ENCODE measurements at regions not wholly inside any gene's neighbourhood (a gene's known extent, or its start where the extent isn't known, plus 50 kb on each side); places are given as distances from the start of the nearest gene placed in this dataset.
"Not testable (repeated sequence)": the region's sequence is repeated elsewhere in the genome, so short reads cannot be mapped to it uniquely, and the experiment has no call there.

- DNase-seq, result no peak
Measured at GRCh38 chr5:37951946-37952721, 112.3 kb upstream of the GDNF start.

- no peak for DNase-seq
Measured at GRCh38 chr5:37950436-37950835, 110.6 kb upstream of the GDNF start.

GRCh38 chr5:37945446-37945845 is 105.6 kb upstream of the GDNF start:
- no peak for DNase-seq

GRCh38 chr5:37943136-37943535 is 103.3 kb upstream of the GDNF start:
- DNase-seq, result not testable (repeated sequence)

GRCh38 chr5:37940931-37941623 is 101.2 kb upstream of the GDNF start:
- no peak for DNase-seq

GRCh38 chr5:37938861-37939260 is 99.0 kb upstream of the GDNF start:
- DNase-seq, result no peak

GRCh38 chr5:37938076-37938852 is 98.4 kb upstream of the GDNF start:
- no peak for DNase-seq

GRCh38 chr5:37936091-37936490 is 96.2 kb upstream of the GDNF start:
- no peak for DNase-seq

- DNase-seq, result no peak
Measured at GRCh38 chr5:37933576-37933975, 93.7 kb upstream of the GDNF start.

- no peak for DNase-seq
Measured at GRCh38 chr5:37932450-37932849, 92.6 kb upstream of the GDNF start.

- no peak for DNase-seq
Measured at GRCh38 chr5:37931541-37931940, 91.7 kb upstream of the GDNF start.

GRCh38 chr5:37930350-37930749 is 90.5 kb upstream of the GDNF start:
- no peak for DNase-seq

- no peak for DNase-seq
Measured at GRCh38 chr5:37929791-37930190, 90.0 kb upstream of the GDNF start.

GRCh38 chr5:37927753-37928152 is 87.9 kb upstream of the GDNF start:
- DNase-seq, result not testable (repeated sequence)

- DNase-seq, result no peak
Measured at GRCh38 chr5:37926732-37927131, 86.9 kb upstream of the GDNF start.

- no peak for DNase-seq
Measured at GRCh38 chr5:37921452-37921851, 81.6 kb upstream of the GDNF start.

- DNase-seq, result no peak
Measured at GRCh38 chr5:37918424-37918823, 78.6 kb upstream of the GDNF start.

GRCh38 chr5:37916525-37916924 is 76.7 kb upstream of the GDNF start:
- DNase-seq, result no peak

- no peak for DNase-seq
Measured at GRCh38 chr5:37915097-37915736, 75.4 kb upstream of the GDNF start.

GRCh38 chr5:37909610-37910266 is 69.9 kb upstream of the GDNF start:
- not testable (repeated sequence) for DNase-seq

GRCh38 chr5:37906416-37906815 is 66.6 kb upstream of the GDNF start:
- no peak for DNase-seq

GRCh38 chr5:37905230-37905629 is 65.4 kb upstream of the GDNF start:
- no peak for DNase-seq

- no peak for DNase-seq
Measured at GRCh38 chr5:37902323-37902722, 62.5 kb upstream of the GDNF start.

Measured in NCI-H1436 (cell line).